GM18507 (cell line): ENCODE measurements at regions not wholly inside any gene's neighbourhood (a gene's known extent, or its start where the extent isn't known, plus 50 kb on each side); places are given as distances from the start of the nearest gene placed in this dataset.

Source experiments
- DNase-seq: peaks from one replicate; pipeline ENCODE4 v3.0.0; 2011; ENCODE audit warnings: low read depth; ENCODE audit not compliant: insufficient read length; ENCODE audit errors: extremely low spot score
- FAIRE-seq: peaks from 2 replicates; lab custom pipeline; 2011; peaks lifted over from hg19 to GRCh38; lab: Jason Lieb, UNC

DNA sequence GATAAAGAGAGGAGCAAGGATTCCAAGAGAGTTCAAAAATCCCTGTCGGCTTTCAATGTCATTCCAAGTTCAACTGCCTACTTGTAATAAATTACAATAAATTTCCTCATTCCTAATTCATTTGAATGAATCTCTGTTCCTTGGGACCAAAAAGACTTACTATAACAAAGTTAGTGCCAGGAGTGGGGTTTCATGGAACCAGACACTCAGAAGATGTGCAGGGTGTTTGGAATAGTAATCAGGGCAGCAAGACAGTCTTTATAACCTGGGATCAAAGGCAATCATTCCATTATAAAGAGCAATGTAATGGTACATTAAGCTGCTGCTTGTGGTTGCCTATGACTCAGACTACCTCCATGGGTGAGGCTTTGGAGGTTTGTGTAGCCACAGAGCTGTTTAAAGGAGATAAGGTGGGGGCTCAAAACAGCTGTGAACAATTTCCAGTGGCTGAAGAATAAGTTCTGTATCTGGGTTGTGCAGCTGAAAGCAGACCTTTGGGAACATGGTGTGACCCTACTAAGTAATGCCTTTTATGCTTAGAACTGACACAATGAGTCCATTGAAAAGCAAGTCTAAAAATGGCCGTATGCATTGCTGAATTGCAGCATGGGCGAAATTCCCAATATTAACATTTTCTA, 159.9 kb downstream of the LINC00237 start:
- no peak for DNase-seq
- no peak for FAIRE-seq

DNA sequence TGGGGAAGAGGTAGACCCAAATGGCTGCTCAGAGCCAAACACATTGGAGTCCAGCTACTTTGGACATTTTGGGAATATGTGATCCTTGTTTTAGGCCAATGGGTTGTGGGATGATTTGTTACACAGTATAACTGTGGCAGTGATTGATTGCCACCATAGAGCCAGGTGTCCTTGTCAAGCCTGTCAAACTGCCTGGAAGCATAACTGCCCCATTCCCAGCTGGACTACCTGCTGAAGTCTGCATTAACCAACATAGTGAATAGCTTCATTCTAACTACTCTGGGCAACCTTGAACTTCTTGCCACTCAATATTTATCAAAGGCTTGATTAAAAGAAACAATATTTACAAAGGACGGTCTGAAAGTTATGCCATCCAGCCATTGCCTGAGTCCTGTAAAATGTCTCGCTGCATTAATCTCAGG, 164.7 kb downstream of the LINC00237 start:
- FAIRE-seq (no peak), DNase-seq (no peak)

DNA sequence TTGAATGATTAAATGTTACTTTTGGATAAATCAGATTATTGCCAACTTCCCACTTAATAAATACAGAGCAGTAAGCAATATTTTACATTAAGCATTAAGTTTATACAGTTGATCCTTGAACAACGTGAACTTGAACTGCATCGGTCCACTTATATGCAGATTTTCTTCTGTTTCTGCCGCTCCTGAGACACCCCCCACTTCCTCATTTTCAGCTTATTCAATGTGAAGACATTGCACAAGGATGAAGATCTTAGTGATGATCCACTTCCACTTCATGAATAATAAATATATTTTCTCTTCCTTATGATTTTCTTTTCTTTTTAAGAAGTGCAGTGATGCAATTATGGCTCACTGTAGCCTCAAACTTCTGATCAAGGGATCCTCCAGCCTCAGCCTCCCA, 167.2 kb downstream of the LINC00237 start:
- FAIRE-seq, result no peak
- DNase-seq, result no peak

DNA sequence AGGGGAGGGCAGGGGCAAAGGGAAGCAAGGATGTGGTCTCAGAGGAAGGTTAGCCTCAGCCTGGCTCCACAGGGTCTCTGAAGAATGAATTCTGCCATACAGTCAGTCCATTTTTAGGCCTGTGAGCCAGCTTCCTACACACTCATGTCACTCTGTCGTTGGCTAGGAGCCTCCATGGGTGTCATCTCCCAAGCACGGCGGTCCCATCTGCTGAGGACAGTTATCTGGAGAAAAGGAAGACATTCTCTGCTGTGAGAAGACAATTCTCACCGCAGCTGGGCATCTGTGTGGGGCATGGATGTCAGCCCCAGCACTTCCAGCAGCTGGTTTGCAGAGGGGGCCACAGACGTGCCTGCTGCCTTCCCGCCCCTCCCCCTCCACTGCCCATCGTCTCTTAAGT, 167.6 kb downstream of the LINC00237 start:
- FAIRE-seq (no peak), DNase-seq (no peak)

- FAIRE-seq (no peak), DNase-seq (no peak)
These were observed 168.0 kb downstream of the LINC00237 start for GRCh38 chr20:20938131-20938530.

GRCh38 chr20:20933142-20933958, 172.8 kb downstream of the LINC00237 start:
- FAIRE-seq (no peak), DNase-seq (no peak)

GRCh38 chr20:20932156-20932555, 174.0 kb downstream of the LINC00237 start:
- FAIRE-seq (no peak), DNase-seq (no peak)

- FAIRE-seq (no peak), DNase-seq (no peak)
These were observed 174.5 kb downstream of the LINC00237 start for GRCh38 chr20:20931632-20932031.

GRCh38 chr20:20931024-20931423, 175.1 kb downstream of the LINC00237 start:
- no peak for DNase-seq
- no peak for FAIRE-seq

DNA sequence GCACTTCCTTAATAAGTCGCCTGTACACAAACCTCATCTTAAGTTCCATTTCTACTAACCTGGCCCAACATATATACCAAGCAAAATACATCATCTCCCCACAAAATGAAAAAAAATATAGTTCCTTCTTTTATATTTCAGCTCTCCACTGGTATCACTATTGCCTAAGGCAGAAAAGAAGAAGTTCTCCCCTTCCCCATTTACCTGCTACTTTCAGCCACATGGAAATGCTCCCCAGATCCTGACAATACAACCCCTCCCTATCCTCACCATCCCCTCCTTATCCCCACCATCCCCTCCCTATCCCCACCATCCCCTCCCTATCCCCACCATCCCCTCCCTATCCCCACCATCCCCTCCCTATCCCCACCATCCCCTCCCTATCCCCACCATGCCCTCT, 175.7 kb downstream of the LINC00237 start:
- DNase-seq, result no peak
- FAIRE-seq, result no peak

DNA sequence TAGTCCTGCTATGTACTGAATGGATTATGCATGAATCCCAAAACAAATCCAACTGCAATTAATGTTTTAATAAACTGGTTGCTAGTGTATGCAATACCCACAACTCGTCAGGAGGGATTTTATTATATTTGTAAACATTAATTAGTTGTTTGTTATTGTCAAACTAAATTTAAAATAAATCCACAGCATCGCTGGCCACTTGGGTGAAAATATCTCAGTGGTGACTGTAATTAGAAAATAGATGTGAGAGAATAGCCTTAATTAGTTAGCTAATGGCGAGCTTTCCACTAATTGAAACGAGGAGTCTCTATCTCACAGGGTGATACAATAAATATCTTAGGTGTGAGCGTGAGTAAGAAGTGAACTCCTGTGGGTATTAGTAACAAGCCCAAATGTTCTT, 176.8 kb downstream of the LINC00237 start:
- no peak for DNase-seq
- FAIRE-seq, result no peak

- no peak for DNase-seq
- FAIRE-seq, result no peak
These were observed 179.8 kb downstream of the LINC00237 start for GRCh38 chr20:20926222-20926905.

DNA sequence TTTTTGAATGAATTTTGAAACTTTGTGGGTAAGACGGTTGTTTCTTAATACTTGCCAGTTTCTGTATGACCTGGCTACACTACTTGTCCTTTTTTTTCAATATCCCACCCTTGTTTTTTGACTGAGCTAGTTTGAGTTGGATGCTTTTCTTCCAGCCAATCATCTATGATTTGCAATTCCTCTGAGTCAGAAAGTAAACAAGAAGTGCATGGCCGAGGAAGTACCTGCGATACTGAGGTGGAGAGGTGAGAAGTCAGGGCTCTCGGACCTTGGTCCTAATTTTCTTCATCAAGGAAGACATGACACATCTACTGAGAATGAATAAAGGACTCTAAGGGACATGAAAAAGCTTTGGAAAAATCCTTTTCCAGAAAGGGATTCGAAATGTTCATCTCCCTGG, 185.7 kb downstream of the LINC00237 start:
- DNase-seq (no peak), FAIRE-seq (no peak)

DNA sequence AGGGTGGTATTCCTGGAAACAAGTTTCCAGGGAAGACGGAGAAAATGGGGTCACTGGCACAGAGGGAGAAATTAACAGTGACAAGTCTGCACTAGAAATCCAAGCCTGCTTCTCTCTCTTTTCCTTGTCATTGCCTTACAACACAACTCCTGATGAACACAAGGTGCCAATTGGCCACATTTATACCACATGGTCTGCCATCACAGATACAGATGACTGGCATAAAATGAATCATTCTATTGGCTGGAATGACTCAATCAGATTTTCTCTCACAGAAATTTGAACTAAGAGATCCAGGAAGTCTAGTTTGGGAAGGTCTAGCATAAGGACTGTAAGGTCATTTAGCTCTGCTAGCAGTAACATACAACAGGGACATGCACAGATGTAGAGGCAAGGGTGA, 190.3 kb downstream of the LINC00237 start:
- DNase-seq, result no peak
- no peak for FAIRE-seq

- DNase-seq (no peak), FAIRE-seq (no peak)
These were observed 192.0 kb upstream of the RALGAPA2 start for GRCh38 chr20:20904501-20904831.

GRCh38 chr20:20903773-20904500, 191.5 kb upstream of the RALGAPA2 start:
- FAIRE-seq, result no peak
- no peak for DNase-seq

GRCh38 chr20:20897922-20898321, 185.5 kb upstream of the RALGAPA2 start:
- DNase-seq (no peak), FAIRE-seq (no peak)

GRCh38 chr20:20897145-20897544, 184.7 kb upstream of the RALGAPA2 start:
- DNase-seq (no peak), FAIRE-seq (no peak)

DNA sequence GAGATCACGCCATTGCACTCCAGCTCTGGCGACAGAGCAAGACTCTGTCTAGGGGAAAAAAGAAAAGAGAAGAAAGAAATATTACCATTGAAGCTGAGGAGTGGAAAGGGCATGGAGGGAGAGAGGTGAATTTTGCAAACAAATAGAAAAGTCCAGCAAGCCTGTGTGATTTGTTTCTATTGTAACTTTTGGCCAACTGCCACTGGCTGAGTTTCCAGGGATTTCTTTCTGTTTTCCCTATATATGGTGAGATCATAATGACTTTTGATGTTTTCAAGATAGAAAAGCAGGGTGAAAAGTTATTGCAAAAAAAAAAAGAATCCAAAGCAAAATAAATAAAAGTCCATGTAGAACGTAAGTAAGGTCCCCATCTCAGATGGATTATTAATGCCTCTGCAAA, 184.2 kb upstream of the RALGAPA2 start:
- FAIRE-seq (no peak), DNase-seq (no peak)

DNA sequence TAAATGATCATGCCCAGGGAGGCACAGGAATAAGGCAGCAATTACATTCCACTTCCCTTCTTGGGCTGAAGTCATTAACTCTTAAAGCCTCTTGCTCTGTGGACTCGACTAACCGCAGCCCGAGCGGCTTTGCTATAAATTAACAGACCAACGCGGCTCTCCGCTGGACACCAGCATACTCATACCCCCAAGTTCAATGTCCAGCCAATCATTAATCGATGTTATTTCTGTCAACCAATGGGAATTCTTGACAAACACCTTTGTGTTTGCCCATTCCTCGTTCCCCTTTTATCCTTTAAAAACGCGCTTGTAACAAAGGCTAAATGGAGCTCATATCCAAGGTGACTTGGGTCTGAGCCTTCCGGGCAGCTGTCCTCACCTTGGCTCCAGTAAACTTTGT, 183.1 kb upstream of the RALGAPA2 start:
- FAIRE-seq (no peak), DNase-seq (no peak)
